ENCODE measurements at regions not wholly inside any gene's neighbourhood (a gene's known extent, or its start where the extent isn't known, plus 50 kb on each side); places are given as distances from the start of the nearest gene placed in this dataset.

GRCh38 chr2:58930537-58930936 is 689.4 kb upstream of the FANCL start:
- Histone ChIP-seq H3K9ac (ENCODE audit: insufficient read length, low read depth) (no peak overlapping the region), H3K9me3 (ENCODE audit: insufficient read depth, low read length) (no peaks in the 10 kb centered on the region), H3K27me3 (ENCODE audit: insufficient read depth, insufficient read length) (no peaks in the 10 kb centered on the region), H3K36me3 (ENCODE audit: insufficient read depth, insufficient read length, low read length) (no peaks in the 10 kb centered on the region), H3K4me1 (ENCODE audit: insufficient read depth, insufficient read length) (no peaks in the 10 kb centered on the region), H3K4me3 (ENCODE audit: insufficient read length, low read depth) (no peak overlapping the region)
- TF ChIP-seq YY1 (IDR thresholded peaks at IDR 0.05; ENCODE audit: insufficient read depth, insufficient read length): no peak
- TF ChIP-seq ZNF274 (IDR thresholded peaks at IDR 0.05; ENCODE audit: low read depth, low read length): no peak
- TF ChIP-seq SUZ12 (IDR thresholded peaks at IDR 0.05; ENCODE audit: extremely low read depth, insufficient read depth, insufficient read length): no peak
- DNase-seq (ENCODE audit: low read depth, low spot score): no peak

- Histone ChIP-seq H3K27me3 (ENCODE audit: insufficient read depth, insufficient read length) (no peaks in the 10 kb centered on the region), H3K4me1 (ENCODE audit: insufficient read depth, insufficient read length) (no peaks in the 10 kb centered on the region), H3K9me3 (ENCODE audit: insufficient read depth, low read length) (no peaks in the 10 kb centered on the region), H3K9ac (ENCODE audit: insufficient read length, low read depth) (no peak overlapping the region), H3K4me3 (ENCODE audit: insufficient read length, low read depth) (no peak overlapping the region), H3K36me3 (ENCODE audit: insufficient read depth, insufficient read length, low read length) (no peaks in the 10 kb centered on the region)
- DNase-seq (ENCODE audit: low read depth, low spot score): no peak
- TF ChIP-seq SUZ12 (IDR thresholded peaks at IDR 0.05; ENCODE audit: extremely low read depth, insufficient read depth, insufficient read length): no peak
- TF ChIP-seq ZNF274 (IDR thresholded peaks at IDR 0.05; ENCODE audit: low read depth, low read length): no peak
- no peak for TF ChIP-seq YY1 (IDR thresholded peaks at IDR 0.05; ENCODE audit: insufficient read depth, insufficient read length)
These were observed 687.8 kb upstream of the FANCL start for GRCh38 chr2:58928973-58929372.

- DNase-seq (ENCODE audit: low read depth, low spot score): no peak
- Histone ChIP-seq H3K4me1 (ENCODE audit: insufficient read depth, insufficient read length) (no peaks in the 10 kb centered on the region), H3K9ac (ENCODE audit: insufficient read length, low read depth) (no peak overlapping the region), H3K36me3 (ENCODE audit: insufficient read depth, insufficient read length, low read length) (no peaks in the 10 kb centered on the region), H3K27me3 (ENCODE audit: insufficient read depth, insufficient read length) (no peaks in the 10 kb centered on the region), H3K9me3 (ENCODE audit: insufficient read depth, low read length) (no peaks in the 10 kb centered on the region), H3K4me3 (ENCODE audit: insufficient read length, low read depth) (no peak overlapping the region)
- no peak for TF ChIP-seq SUZ12 (IDR thresholded peaks at IDR 0.05; ENCODE audit: extremely low read depth, insufficient read depth, insufficient read length)
- TF ChIP-seq YY1 (IDR thresholded peaks at IDR 0.05; ENCODE audit: insufficient read depth, insufficient read length): no peak
- TF ChIP-seq ZNF274 (IDR thresholded peaks at IDR 0.05; ENCODE audit: low read depth, low read length): no peak
These were observed 687.3 kb upstream of the FANCL start for GRCh38 chr2:58928391-58928790.

- Histone ChIP-seq H3K27me3 (ENCODE audit: insufficient read depth, insufficient read length) (no peaks in the 10 kb centered on the region), H3K9ac (ENCODE audit: insufficient read length, low read depth) (no peak overlapping the region), H3K4me3 (ENCODE audit: insufficient read length, low read depth) (no peak overlapping the region), H3K4me1 (ENCODE audit: insufficient read depth, insufficient read length) (no peaks in the 10 kb centered on the region), H3K9me3 (ENCODE audit: insufficient read depth, low read length) (no peaks in the 10 kb centered on the region), H3K36me3 (ENCODE audit: insufficient read depth, insufficient read length, low read length) (no peaks in the 10 kb centered on the region)
- no peak for TF ChIP-seq ZNF274 (IDR thresholded peaks at IDR 0.05; ENCODE audit: low read depth, low read length)
- no peak for TF ChIP-seq SUZ12 (IDR thresholded peaks at IDR 0.05; ENCODE audit: extremely low read depth, insufficient read depth, insufficient read length)
- no peak for TF ChIP-seq YY1 (IDR thresholded peaks at IDR 0.05; ENCODE audit: insufficient read depth, insufficient read length)
- DNase-seq (ENCODE audit: low read depth, low spot score): no peak
These were observed 685.0 kb upstream of the FANCL start for GRCh38 chr2:58926112-58926511.

GRCh38 chr2:58925676-58926081 is 684.6 kb upstream of the FANCL start:
- no peak overlapping the region for H3K4me3 ChIP-seq (ENCODE audit: insufficient read length, low read depth)
- no peaks in the 10 kb centered on the region for H3K9me3 ChIP-seq (ENCODE audit: insufficient read depth, low read length)
- H3K9ac ChIP-seq (ENCODE audit: insufficient read length, low read depth): no peak overlapping the region
- H3K27me3 ChIP-seq (ENCODE audit: insufficient read depth, insufficient read length): no peaks in the 10 kb centered on the region
- DNase-seq (ENCODE audit: low read depth, low spot score): no peak
- H3K4me1 ChIP-seq (ENCODE audit: insufficient read depth, insufficient read length): no peaks in the 10 kb centered on the region
- no peak for TF ChIP-seq ZNF274 (IDR thresholded peaks at IDR 0.05; ENCODE audit: low read depth, low read length)
- no peak for TF ChIP-seq YY1 (IDR thresholded peaks at IDR 0.05; ENCODE audit: insufficient read depth, insufficient read length)
- TF ChIP-seq SUZ12 (IDR thresholded peaks at IDR 0.05; ENCODE audit: extremely low read depth, insufficient read depth, insufficient read length): no peak
- H3K36me3 ChIP-seq (ENCODE audit: insufficient read depth, insufficient read length, low read length): no peaks in the 10 kb centered on the region

- no peaks in the 10 kb centered on the region for H3K27me3 ChIP-seq (ENCODE audit: insufficient read depth, insufficient read length)
- H3K9me3 ChIP-seq (ENCODE audit: insufficient read depth, low read length): no peaks in the 10 kb centered on the region
- H3K4me3 ChIP-seq (ENCODE audit: insufficient read length, low read depth): no peak overlapping the region
- no peak overlapping the region for H3K9ac ChIP-seq (ENCODE audit: insufficient read length, low read depth)
- H3K36me3 ChIP-seq (ENCODE audit: insufficient read depth, insufficient read length, low read length): no peaks in the 10 kb centered on the region
- TF ChIP-seq ZNF274 (IDR thresholded peaks at IDR 0.05; ENCODE audit: low read depth, low read length) (no peak), SUZ12 (IDR thresholded peaks at IDR 0.05; ENCODE audit: extremely low read depth, insufficient read depth, insufficient read length) (no peak), YY1 (IDR thresholded peaks at IDR 0.05; ENCODE audit: insufficient read depth, insufficient read length) (no peak)
- H3K4me1 ChIP-seq (ENCODE audit: insufficient read depth, insufficient read length): no peaks in the 10 kb centered on the region
- DNase-seq (ENCODE audit: low read depth, low spot score): no peak
These were observed 682.7 kb upstream of the FANCL start for GRCh38 chr2:58923869-58924268.

GRCh38 chr2:58922245-58922644 is 681.1 kb upstream of the FANCL start:
- H3K4me1 ChIP-seq (ENCODE audit: insufficient read depth, insufficient read length): no peaks in the 10 kb centered on the region
- no peaks in the 10 kb centered on the region for H3K36me3 ChIP-seq (ENCODE audit: insufficient read depth, insufficient read length, low read length)
- H3K4me3 ChIP-seq (ENCODE audit: insufficient read length, low read depth): no peak overlapping the region
- no peak for DNase-seq (ENCODE audit: low read depth, low spot score)
- H3K27me3 ChIP-seq (ENCODE audit: insufficient read depth, insufficient read length): no peaks in the 10 kb centered on the region
- no peak for TF ChIP-seq ZNF274 (IDR thresholded peaks at IDR 0.05; ENCODE audit: low read depth, low read length)
- TF ChIP-seq SUZ12 (IDR thresholded peaks at IDR 0.05; ENCODE audit: extremely low read depth, insufficient read depth, insufficient read length): no peak
- no peak for TF ChIP-seq YY1 (IDR thresholded peaks at IDR 0.05; ENCODE audit: insufficient read depth, insufficient read length)
- H3K9me3 ChIP-seq (ENCODE audit: insufficient read depth, low read length): no peaks in the 10 kb centered on the region
- H3K9ac ChIP-seq (ENCODE audit: insufficient read length, low read depth): no peak overlapping the region

GRCh38 chr2:58921676-58922075 is 680.6 kb upstream of the FANCL start:
- H3K36me3 ChIP-seq (ENCODE audit: insufficient read depth, insufficient read length, low read length): no peaks in the 10 kb centered on the region
- H3K9me3 ChIP-seq (ENCODE audit: insufficient read depth, low read length): no peaks in the 10 kb centered on the region
- no peak for DNase-seq (ENCODE audit: low read depth, low spot score)
- H3K27me3 ChIP-seq (ENCODE audit: insufficient read depth, insufficient read length): no peaks in the 10 kb centered on the region
- no peak for TF ChIP-seq YY1 (IDR thresholded peaks at IDR 0.05; ENCODE audit: insufficient read depth, insufficient read length)
- no peak for TF ChIP-seq ZNF274 (IDR thresholded peaks at IDR 0.05; ENCODE audit: low read depth, low read length)
- no peak for TF ChIP-seq SUZ12 (IDR thresholded peaks at IDR 0.05; ENCODE audit: extremely low read depth, insufficient read depth, insufficient read length)
- H3K4me1 ChIP-seq (ENCODE audit: insufficient read depth, insufficient read length): no peaks in the 10 kb centered on the region
- H3K9ac ChIP-seq (ENCODE audit: insufficient read length, low read depth): no peak overlapping the region
- no peak overlapping the region for H3K4me3 ChIP-seq (ENCODE audit: insufficient read length, low read depth)
